Spleen (tissue), 11 donors: ENCODE measurements at regions not wholly inside any gene's neighbourhood (a gene's known extent, or its start where the extent isn't known, plus 50 kb on each side); places are given as distances from the start of the nearest gene placed in this dataset.

Experiments used
- DNase-seq: peaks from one replicate; pipeline ENCODE4 v3.0.0-alpha.2; 2020
- H3K27ac ChIP-seq, 8 donors: fragments of 200-600 bp; sonication (generic) in 7 of 8; 1 replicate in 4 of 8; 2 replicates in 4 of 8; pipeline versions ENCODE4 v1.5.0 to v1.8.0; 2016 to 2021; ENCODE audit warnings: inconsistent platforms in 4 of 8, mild to moderate bottlenecking in 4 of 8, moderate library complexity in 1 of 8
- H3K27me3 ChIP-seq, 7 donors: fragments of 200-600 bp; sonication (generic) in 6 of 7; replicated peaks in 1 of 7; 1 replicate in 4 of 7; 2 replicates in 3 of 7; pipeline versions ENCODE4 v1.5.0 to v1.8.0; 2016 to 2021; ENCODE audit warnings: inconsistent platforms in 3 of 7, mild to moderate bottlenecking in 1 of 7
- H3K36me3 ChIP-seq, 6 donors: fragments of 200-600 bp; sonication (generic) in 5 of 6; 1 replicate in 4 of 6; 2 replicates in 2 of 6; pipeline versions ENCODE4 v1.5.0 to v1.8.0; 2016 to 2021; ENCODE audit warnings: inconsistent platforms in 2 of 6
- H3K4me1 ChIP-seq, 6 donors: fragments of 200-600 bp; sonication (generic) in 5 of 6; 1 replicate in 3 of 6; 2 replicates in 3 of 6; pipeline versions ENCODE4 v1.5.0 to v1.8.0; 2016 to 2021; ENCODE audit warnings: inconsistent platforms in 3 of 6
- H3K4me3 ChIP-seq, 8 donors: fragments of 200-600 bp; sonication (generic) in 7 of 8; 1 replicate in 4 of 8; 2 replicates in 4 of 8; pipeline versions ENCODE4 v1.5.0 to v1.8.0; 2016 to 2021; ENCODE audit warnings: inconsistent platforms in 4 of 8, mild to moderate bottlenecking in 4 of 8, moderate library complexity in 2 of 8
- H3K9me3 ChIP-seq, 8 donors: fragments of 200-600 bp; sonication (generic) in 7 of 8; 1 replicate in 4 of 8; 2 replicates in 4 of 8; pipeline versions ENCODE4 v1.5.0 to v1.8.0; 2016 to 2021; ENCODE audit warnings: inconsistent platforms in 4 of 8
- POLR2A ChIP-seq, 3 donors: fragments of 450-650 bp; IDR thresholded peaks; one replicate each; pipeline ENCODE4 v1.5.1; 2017; ENCODE audit warnings: antibody characterized with exemption in 3 of 3, mild to moderate bottlenecking in 1 of 3
- POLR2AphosphoS5 ChIP-seq, 3 donors: sonication (generic); formaldehyde crosslinking; IDR thresholded peaks; one replicate each; pipeline ENCODE4 v1.5.1; 2017; ENCODE audit warnings: antibody characterized with exemption in 3 of 3
- WGBS, 5 donors: extraction: QIAGEN DNeasy Blood & Tissue Kit in 3 of 5; methylation state at CpG; one replicate each; pipeline versions ENCODE4 v1.1.5 to v1.1.7; 2013 to 2018; 5-methylcytosine and 5-hydroxymethylcytosine counted together
- intact Hi-C: fragments of 100-400 bp; cut with DNase I; formaldehyde crosslinking; loops from one replicate; pipeline ENCODE4 v1.15.0; 2023; ENCODE audit warnings: low total_unique reads
- TF ChIP-seq, protein P1 (sequence below), 11 experiments: fragments of 200-600 bp in 7 of 11; fragments of 450-650 bp in 4 of 11; sonication (generic) in 4 of 11; IDR thresholded peaks in 8 of 11; conservative IDR thresholded peaks in 3 of 11; 1 replicate in 7 of 11; 2 replicates in 4 of 11; pipeline versions ENCODE4 v1.4.0 to v1.8.0; 2016 to 2021; ENCODE audit warnings: antibody characterized with exemption in 11 of 11, inconsistent platforms in 4 of 11, mild to moderate bottlenecking in 1 of 11
- donor health status: healthy with polysubstance abuse.
- donor health status: DM: no; HTN: no; CAD: no; lungs with moderate emphysema.
- donor health status: DM: no; HTN: no; CAD: no.
- donor health status: Bipolar disorder and iron deficiency.
- donor health status: healthy.
- donor health status: DM: no; HTN: no; CAD: no.
- donor health status: DM: yes; HTN: yes; CAD: no.

GRCh38 chr6:68575765-68576439 lies 59.2 kb upstream of the ADGRB3 start:
- WGBS, 5 donors, result 10 to 27% (median 19%) methylated on average over 13 to 14 of the region's 14 CpGs
- Histone ChIP-seq H3K36me3 (no peaks in the 10 kb centered on the region), H3K4me1 (no peaks in the 10 kb centered on the region), H3K9me3 (peaks cover 0 to 14% (median 0%) of the 10 kb centered on the region in 8 donors), H3K4me3 (no peak overlapping the region), H3K27me3 (peaks cover 0 to 4% (median 0%) of the 10 kb centered on the region in 7 donors), H3K27ac (no peak overlapping the region)
- intact Hi-C loops, result no loop called here
- TF ChIP-seq, protein P1, sequence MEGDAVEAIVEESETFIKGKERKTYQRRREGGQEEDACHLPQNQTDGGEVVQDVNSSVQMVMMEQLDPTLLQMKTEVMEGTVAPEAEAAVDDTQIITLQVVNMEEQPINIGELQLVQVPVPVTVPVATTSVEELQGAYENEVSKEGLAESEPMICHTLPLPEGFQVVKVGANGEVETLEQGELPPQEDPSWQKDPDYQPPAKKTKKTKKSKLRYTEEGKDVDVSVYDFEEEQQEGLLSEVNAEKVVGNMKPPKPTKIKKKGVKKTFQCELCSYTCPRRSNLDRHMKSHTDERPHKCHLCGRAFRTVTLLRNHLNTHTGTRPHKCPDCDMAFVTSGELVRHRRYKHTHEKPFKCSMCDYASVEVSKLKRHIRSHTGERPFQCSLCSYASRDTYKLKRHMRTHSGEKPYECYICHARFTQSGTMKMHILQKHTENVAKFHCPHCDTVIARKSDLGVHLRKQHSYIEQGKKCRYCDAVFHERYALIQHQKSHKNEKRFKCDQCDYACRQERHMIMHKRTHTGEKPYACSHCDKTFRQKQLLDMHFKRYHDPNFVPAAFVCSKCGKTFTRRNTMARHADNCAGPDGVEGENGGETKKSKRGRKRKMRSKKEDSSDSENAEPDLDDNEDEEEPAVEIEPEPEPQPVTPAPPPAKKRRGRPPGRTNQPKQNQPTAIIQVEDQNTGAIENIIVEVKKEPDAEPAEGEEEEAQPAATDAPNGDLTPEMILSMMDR (IDR thresholded peaks at IDR 0.05 in 8 of 11, conservative IDR thresholded peaks at IDR 0.05 in 3 of 11), result no peak
- TF ChIP-seq POLR2AphosphoS5 (IDR thresholded peaks at IDR 0.05) (no peak), POLR2A (IDR thresholded peaks at IDR 0.05) (no peak)
- DNase-seq, result peak; percentile 51

DNA sequence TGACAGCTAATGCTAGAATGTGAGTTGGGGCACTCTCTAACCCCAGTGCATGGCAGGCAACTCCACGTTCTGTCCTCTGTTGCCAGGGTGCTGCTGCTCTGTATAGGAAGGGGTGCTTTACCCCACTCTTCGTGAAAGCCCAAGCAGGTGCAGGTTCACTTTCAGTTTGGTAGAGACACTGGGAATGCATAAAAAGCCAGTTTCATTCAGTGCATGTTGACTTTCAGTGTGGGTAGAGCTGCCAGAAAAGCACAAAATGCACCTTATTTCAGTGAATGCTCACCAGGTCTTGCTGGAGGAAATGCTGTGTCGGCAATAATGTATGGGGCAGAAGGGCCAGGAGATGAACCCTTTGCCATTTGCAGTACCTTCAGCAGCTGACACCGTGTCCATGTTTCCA lies 62.1 kb upstream of the ADGRB3 start:
- 76 to 82% (median 80%) methylated on average over 4 of the region's 4 CpGs for WGBS, 5 donors
- Histone ChIP-seq H3K4me1 (no peaks in the 10 kb centered on the region), H3K27ac (no peak overlapping the region), H3K4me3 (no peak overlapping the region), H3K27me3 (peaks cover 0 to 4% (median 0%) of the 10 kb centered on the region in 7 donors), H3K9me3 (peaks cover 0 to 25% (median 5%) of the 10 kb centered on the region in 8 donors), H3K36me3 (no peaks in the 10 kb centered on the region)
- DNase-seq, result no peak
- intact Hi-C loops, result no loop called here
- TF ChIP-seq, protein P1 (IDR thresholded peaks at IDR 0.05 in 8 of 11, conservative IDR thresholded peaks at IDR 0.05 in 3 of 11), result no peak
- TF ChIP-seq POLR2AphosphoS5 (IDR thresholded peaks at IDR 0.05), result no peak
- no peak for TF ChIP-seq POLR2A (IDR thresholded peaks at IDR 0.05)

DNA sequence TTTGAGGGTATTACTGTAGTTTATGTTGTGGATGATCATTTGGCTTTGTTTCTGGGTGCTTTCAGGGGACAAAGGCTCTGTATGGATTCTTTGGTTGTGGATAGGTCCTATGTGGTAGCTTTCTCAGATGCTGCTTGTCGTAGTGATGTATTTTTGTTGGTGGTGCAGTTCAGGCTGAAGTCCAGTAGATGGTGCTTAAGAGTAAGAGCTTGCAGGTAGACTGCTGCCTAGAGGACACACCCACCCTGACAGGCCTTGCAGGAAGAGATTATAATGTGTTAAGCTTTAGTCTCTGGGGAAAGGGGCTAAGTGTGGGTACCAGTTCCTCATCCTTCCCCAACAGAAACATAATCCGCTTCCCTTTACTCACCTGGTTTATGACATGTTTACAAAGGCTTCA lies 62.6 kb upstream of the ADGRB3 start:
- no peaks in the 10 kb centered on the region for H3K36me3 ChIP-seq
- no peak overlapping the region for H3K4me3 ChIP-seq
- H3K27me3 ChIP-seq, result peaks cover 0 to 4% (median 0%) of the 10 kb centered on the region in 7 donors
- no peaks in the 10 kb centered on the region for H3K4me1 ChIP-seq
- no peak for DNase-seq
- 73 to 86% (median 76%) methylated on average over 2 of the region's 2 CpGs for WGBS, 5 donors
- no peak for TF ChIP-seq POLR2A (IDR thresholded peaks at IDR 0.05)
- no peak for TF ChIP-seq POLR2AphosphoS5 (IDR thresholded peaks at IDR 0.05)
- TF ChIP-seq, protein P1 (IDR thresholded peaks at IDR 0.05 in 8 of 11, conservative IDR thresholded peaks at IDR 0.05 in 3 of 11), result no peak
- peaks cover 0 to 30% (median 8%) of the 10 kb centered on the region in 8 donors for H3K9me3 ChIP-seq
- no peak overlapping the region for H3K27ac ChIP-seq
- intact Hi-C loops, result no loop called here

DNA sequence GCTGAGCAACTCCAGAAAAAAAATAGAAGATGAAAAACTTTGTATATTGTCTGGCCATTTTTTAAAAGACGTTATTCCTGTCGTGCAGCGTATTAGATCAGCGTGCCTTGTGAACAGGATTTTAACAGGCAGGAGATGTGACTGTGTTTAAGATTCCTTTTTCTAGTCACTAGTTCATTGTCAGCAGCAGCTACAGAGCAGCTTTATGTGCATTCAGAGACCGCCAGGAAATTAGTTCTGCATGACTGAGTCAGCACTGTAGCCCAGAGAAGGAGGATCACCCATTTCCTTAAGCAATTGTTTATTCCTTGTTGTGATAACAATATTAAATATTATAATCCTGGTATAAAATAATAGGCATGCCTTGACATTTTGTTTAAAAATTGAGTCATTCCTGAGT lies 75.4 kb upstream of the ADGRB3 start:
- intact Hi-C loops, result no loop called here
- H3K4me1 ChIP-seq, result no peaks in the 10 kb centered on the region
- H3K36me3 ChIP-seq, result no peaks in the 10 kb centered on the region
- H3K27me3 ChIP-seq, result no peaks in the 10 kb centered on the region
- no peaks in the 10 kb centered on the region for H3K9me3 ChIP-seq
- no peak overlapping the region for H3K4me3 ChIP-seq
- TF ChIP-seq POLR2A (IDR thresholded peaks at IDR 0.05), result no peak
- no peak for TF ChIP-seq POLR2AphosphoS5 (IDR thresholded peaks at IDR 0.05)
- TF ChIP-seq, protein P1 (IDR thresholded peaks at IDR 0.05 in 8 of 11, conservative IDR thresholded peaks at IDR 0.05 in 3 of 11), result no peak
- WGBS, 5 donors, result 63 to 77% (median 74%) methylated on average over 5 of the region's 5 CpGs
- no peak overlapping the region for H3K27ac ChIP-seq
- DNase-seq, result no peak
